ENCODE measurements at regions not wholly inside any gene's neighbourhood (a gene's known extent, or its start where the extent isn't known, plus 50 kb on each side); places are given as distances from the start of the nearest gene placed in this dataset.

- in situ Hi-C loops (cut with HindIII; ENCODE audit: low sequenced_read_pairs) = no loop called here
- TF ChIP-seq CTCF (IDR thresholded peaks at IDR 0.05; ENCODE audit: low read depth, low read length, missing control alignments) = no peak
- DNase-seq (ENCODE audit: low read depth) = no peak
- H3K4me3 ChIP-seq (ENCODE audit: low read depth, low read length) = no peak overlapping the region
Observed at GRCh38 chr9:13957089-13957488, 356.9 kb downstream of the NFIB start.

DNA sequence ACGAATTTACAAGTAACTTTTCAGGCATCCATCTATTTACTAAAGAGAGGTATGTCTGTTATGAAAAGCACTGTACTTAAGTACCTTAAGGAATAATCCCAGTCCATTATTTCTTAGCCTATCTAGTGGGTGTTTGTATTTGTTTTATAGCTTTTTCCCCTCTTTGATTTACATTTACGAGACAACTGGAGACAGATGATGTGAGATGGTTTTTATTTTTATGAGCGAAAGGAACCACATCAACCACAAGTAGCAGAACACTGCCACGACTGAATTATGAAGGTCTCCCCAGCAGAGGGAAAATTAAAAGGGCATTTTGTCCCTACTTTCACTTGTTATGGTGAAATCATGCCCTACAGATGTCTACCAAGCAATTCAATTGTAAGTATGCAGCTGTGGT lies 357.8 kb downstream of the NFIB start:
- H3K4me3 ChIP-seq (ENCODE audit: low read depth, low read length) = no peak overlapping the region
- no peak for TF ChIP-seq CTCF (IDR thresholded peaks at IDR 0.05; ENCODE audit: low read depth, low read length, missing control alignments)
- no peak for DNase-seq (ENCODE audit: low read depth)
- in situ Hi-C loops (cut with HindIII; ENCODE audit: low sequenced_read_pairs) = no loop called here

- in situ Hi-C loops (cut with HindIII; ENCODE audit: low sequenced_read_pairs) = no loop called here
- peak; percentile 28 for DNase-seq (ENCODE audit: low read depth)
- H3K4me3 ChIP-seq (ENCODE audit: low read depth, low read length) = no peak overlapping the region
- no peak for TF ChIP-seq CTCF (IDR thresholded peaks at IDR 0.05; ENCODE audit: low read depth, low read length, missing control alignments)
Observed at GRCh38 chr9:13952906-13953305, 361.0 kb downstream of the NFIB start.

DNA sequence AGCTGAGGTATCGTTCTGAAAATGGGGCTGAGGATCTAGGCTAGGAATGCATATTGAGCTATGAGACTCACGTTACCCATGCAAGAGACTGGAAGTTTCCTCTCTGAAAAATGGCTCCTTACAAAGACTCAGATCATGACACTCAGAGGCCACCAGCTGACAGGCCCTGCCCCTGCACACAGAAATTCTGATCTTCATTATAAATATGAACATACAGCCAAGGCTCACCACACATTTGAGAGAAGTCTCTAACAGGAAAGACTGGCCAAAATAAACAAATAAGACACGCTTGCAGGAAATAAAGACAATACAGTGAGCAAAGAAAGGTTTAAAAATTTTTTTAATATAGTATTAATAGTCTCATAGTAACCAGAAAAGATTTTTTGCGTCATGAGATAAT lies 365.9 kb downstream of the NFIB start:
- no peak for DNase-seq (ENCODE audit: low read depth)
- TF ChIP-seq CTCF (IDR thresholded peaks at IDR 0.05; ENCODE audit: low read depth, low read length, missing control alignments) = no peak
- in situ Hi-C loops (cut with HindIII; ENCODE audit: low sequenced_read_pairs) = no loop called here

DNA sequence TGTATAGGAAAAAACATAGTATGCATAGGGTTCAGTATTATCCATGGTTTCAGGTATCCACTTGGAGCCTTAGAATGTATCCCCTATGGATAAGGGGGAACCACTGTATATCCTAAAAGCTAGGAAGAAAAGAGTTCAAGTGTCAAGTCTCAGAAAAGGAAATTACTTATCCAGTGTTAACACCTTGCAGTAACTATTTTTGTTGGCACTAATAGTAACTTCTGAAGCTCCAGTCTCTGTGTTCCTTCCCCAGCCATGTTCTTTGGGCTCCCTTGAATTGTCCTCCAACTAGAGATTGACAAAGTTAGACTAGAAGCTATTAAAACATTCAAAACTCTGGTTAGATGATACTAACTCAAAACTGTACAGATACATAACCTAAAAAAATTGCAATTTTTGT lies 370.8 kb downstream of the NFIB start:
- in situ Hi-C loops (cut with HindIII; ENCODE audit: low sequenced_read_pairs) = no loop called here

More for the DNA sequence above, 365.9 kb downstream of the NFIB start:
- H3K4me3 ChIP-seq (ENCODE audit: low read depth, low read length) = no peak overlapping the region

DNA sequence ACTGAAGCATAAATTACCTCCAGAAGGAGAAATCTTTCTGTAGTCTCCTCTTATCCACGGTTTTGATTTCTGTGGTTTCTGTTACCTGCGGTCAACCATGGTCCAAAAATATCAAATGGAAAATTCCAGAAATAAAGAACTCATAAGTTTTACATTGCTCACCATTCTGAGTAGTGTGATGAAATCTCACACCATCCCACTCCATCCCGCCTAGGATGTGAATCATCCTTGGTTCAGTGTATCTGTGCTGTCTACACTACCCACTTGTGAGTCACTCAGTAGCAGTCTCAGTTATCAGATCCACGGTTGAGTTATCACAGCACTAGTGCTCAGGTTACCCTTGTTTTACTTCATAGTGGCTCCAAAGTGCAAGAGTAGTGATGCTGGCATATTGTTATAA lies 371.2 kb downstream of the NFIB start:
- TF ChIP-seq CTCF (IDR thresholded peaks at IDR 0.05; ENCODE audit: low read depth, low read length, missing control alignments) = no peak
- peak; percentile 93 for DNase-seq (ENCODE audit: low read depth)
- in situ Hi-C loops (cut with HindIII; ENCODE audit: low sequenced_read_pairs) = no loop called here
- H3K4me3 ChIP-seq (ENCODE audit: low read depth, low read length) = no peak overlapping the region

More for the DNA sequence above, 370.8 kb downstream of the NFIB start:
- TF ChIP-seq CTCF (IDR thresholded peaks at IDR 0.05; ENCODE audit: low read depth, low read length, missing control alignments) = no peak
- H3K4me3 ChIP-seq (ENCODE audit: low read depth, low read length) = no peak overlapping the region
- no peak for DNase-seq (ENCODE audit: low read depth)

DNA sequence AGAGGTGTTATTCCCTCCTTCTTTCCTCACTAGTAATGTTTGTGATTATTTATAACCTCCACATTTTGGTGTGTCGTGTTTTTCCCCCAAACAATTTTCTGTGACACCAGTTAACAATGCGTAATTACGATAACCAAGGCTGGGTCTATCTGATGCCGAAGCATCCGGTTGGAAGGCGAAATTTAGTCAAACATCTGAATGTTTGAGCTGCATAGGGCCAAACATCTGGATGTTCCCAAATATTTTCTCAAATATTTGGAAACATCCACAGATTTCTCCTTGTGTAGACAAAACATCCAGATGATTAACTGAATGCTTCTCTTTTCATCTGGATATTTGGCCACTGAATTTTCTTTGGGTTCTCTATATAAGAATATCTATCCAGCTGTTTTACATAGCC lies 371.7 kb downstream of the NFIB start:
- in situ Hi-C loops (cut with HindIII; ENCODE audit: low sequenced_read_pairs) = no loop called here
- no peak for TF ChIP-seq CTCF (IDR thresholded peaks at IDR 0.05; ENCODE audit: low read depth, low read length, missing control alignments)
- no peak overlapping the region for H3K4me3 ChIP-seq (ENCODE audit: low read depth, low read length)
- DNase-seq (ENCODE audit: low read depth) = no peak
